ENCODE measurements at regions not wholly inside any gene's neighbourhood (a gene's known extent, or its start where the extent isn't known, plus 50 kb on each side); places are given as distances from the start of the nearest gene placed in this dataset.

GRCh38 chr2:7792031-7792651, 874.9 kb downstream of the RNF144A start:
- TF ChIP-seq POLR2AphosphoS5 (IDR thresholded peaks at IDR 0.05), result no peak
- no peak for TF ChIP-seq REST (IDR thresholded peaks at IDR 0.05; ENCODE audit: borderline replicate concordance)
- TF ChIP-seq TAF1 (IDR thresholded peaks at IDR 0.05; ENCODE audit: low read depth), result no peak
- no peak for TF ChIP-seq EP300 (conservative IDR thresholded peaks at IDR 0.05; ENCODE audit: poor library complexity, severe bottlenecking)
- no peak for TF ChIP-seq SMC3 (conservative IDR thresholded peaks at IDR 0.05; ENCODE audit: poor library complexity)
- H3K9ac ChIP-seq (ENCODE audit: low read length), result no peak overlapping the region
- H3F3A ChIP-seq (ENCODE audit: insufficient read depth, low read length, poor library complexity, severe bottlenecking), result no peaks in the 10 kb centered on the region

GRCh38 chr2:7795778-7796563, 878.8 kb downstream of the RNF144A start:
- H3K4me2 ChIP-seq (ENCODE audit: low read length), result no peak overlapping the region
- H3K9me2 ChIP-seq (ENCODE audit: insufficient read depth, low read length), result no peaks in the 10 kb centered on the region
- H3K79me2 ChIP-seq (replicated peaks; ENCODE audit: insufficient read depth, low read length), result no peaks in the 10 kb centered on the region
- no peak overlapping the region for H3K4me3 ChIP-seq (ENCODE audit: low read length)
- H3K9me3 ChIP-seq (ENCODE audit: low read length), result no peaks in the 10 kb centered on the region
- TF ChIP-seq EP300 (conservative IDR thresholded peaks at IDR 0.05; ENCODE audit: poor library complexity, severe bottlenecking) (no peak), RAD21 (conservative IDR thresholded peaks at IDR 0.05) (no peak), POLR2AphosphoS5 (IDR thresholded peaks at IDR 0.05) (no peak), MXI1 (conservative IDR thresholded peaks at IDR 0.05; ENCODE audit: poor library complexity, severe bottlenecking) (no peak), REST (IDR thresholded peaks at IDR 0.05; ENCODE audit: borderline replicate concordance) (no peak), EZH2 (IDR thresholded peaks at IDR 0.05; ENCODE audit: borderline replicate concordance, insufficient read depth, low read length, poor library complexity, severe bottlenecking) (no peak), TAF1 (IDR thresholded peaks at IDR 0.05; ENCODE audit: low read depth) (no peak), SMC3 (conservative IDR thresholded peaks at IDR 0.05; ENCODE audit: poor library complexity) (no peak)
- TF ChIP-seq, protein P1, sequence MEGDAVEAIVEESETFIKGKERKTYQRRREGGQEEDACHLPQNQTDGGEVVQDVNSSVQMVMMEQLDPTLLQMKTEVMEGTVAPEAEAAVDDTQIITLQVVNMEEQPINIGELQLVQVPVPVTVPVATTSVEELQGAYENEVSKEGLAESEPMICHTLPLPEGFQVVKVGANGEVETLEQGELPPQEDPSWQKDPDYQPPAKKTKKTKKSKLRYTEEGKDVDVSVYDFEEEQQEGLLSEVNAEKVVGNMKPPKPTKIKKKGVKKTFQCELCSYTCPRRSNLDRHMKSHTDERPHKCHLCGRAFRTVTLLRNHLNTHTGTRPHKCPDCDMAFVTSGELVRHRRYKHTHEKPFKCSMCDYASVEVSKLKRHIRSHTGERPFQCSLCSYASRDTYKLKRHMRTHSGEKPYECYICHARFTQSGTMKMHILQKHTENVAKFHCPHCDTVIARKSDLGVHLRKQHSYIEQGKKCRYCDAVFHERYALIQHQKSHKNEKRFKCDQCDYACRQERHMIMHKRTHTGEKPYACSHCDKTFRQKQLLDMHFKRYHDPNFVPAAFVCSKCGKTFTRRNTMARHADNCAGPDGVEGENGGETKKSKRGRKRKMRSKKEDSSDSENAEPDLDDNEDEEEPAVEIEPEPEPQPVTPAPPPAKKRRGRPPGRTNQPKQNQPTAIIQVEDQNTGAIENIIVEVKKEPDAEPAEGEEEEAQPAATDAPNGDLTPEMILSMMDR (IDR thresholded peaks at IDR 0.05; ENCODE audit: poor library complexity, severe bottlenecking), result no peak
- H3K27me3 ChIP-seq (ENCODE audit: insufficient read depth, low read depth, low read length), result no peaks in the 10 kb centered on the region
- H4K20me1 ChIP-seq (ENCODE audit: insufficient read depth), result no peaks in the 10 kb centered on the region
- H3K36me3 ChIP-seq (ENCODE audit: insufficient read depth, low read length), result no peaks in the 10 kb centered on the region
- H2AFZ ChIP-seq (ENCODE audit: low read depth, low read length), result no peak overlapping the region
- H3K9ac ChIP-seq (ENCODE audit: low read length), result no peak overlapping the region
- no peaks in the 10 kb centered on the region for H3F3A ChIP-seq (ENCODE audit: insufficient read depth, low read length, poor library complexity, severe bottlenecking)
- no peak overlapping the region for H3K27ac ChIP-seq (ENCODE audit: low read length)

More at GRCh38 chr2:7792031-7792651, 874.9 kb downstream of the RNF144A start:
- Histone ChIP-seq H2AFZ (ENCODE audit: low read depth, low read length) (no peak overlapping the region), H3K27me3 (ENCODE audit: insufficient read depth, low read depth, low read length) (no peaks in the 10 kb centered on the region), H3K9me2 (ENCODE audit: insufficient read depth, low read length) (no peaks in the 10 kb centered on the region), H4K20me1 (ENCODE audit: insufficient read depth) (no peaks in the 10 kb centered on the region), H3K79me2 (replicated peaks; ENCODE audit: insufficient read depth, low read length) (no peaks in the 10 kb centered on the region), H3K4me2 (ENCODE audit: low read length) (no peak overlapping the region), H3K27ac (ENCODE audit: low read length) (no peak overlapping the region), H3K9me3 (ENCODE audit: low read length) (no peaks in the 10 kb centered on the region), H3K4me3 (ENCODE audit: low read length) (no peak overlapping the region), H3K36me3 (ENCODE audit: insufficient read depth, low read length) (no peaks in the 10 kb centered on the region)

All from neural cell (in vitro differentiated cells).